HepG2 (cell line): ENCODE measurements at regions not wholly inside any gene's neighbourhood (a gene's known extent, or its start where the extent isn't known, plus 50 kb on each side); places are given as distances from the start of the nearest gene placed in this dataset.

Source experiments
- ATAC-seq: fragments of 200-7000 bp; cut with Tn5 transposase; 3 replicates; pipeline ENCODE4 v1.9.1; 2020; ENCODE audit warnings: mild to moderate bottlenecking, moderate library complexity
- BruUV-seq: library from RNA; stranded (reverse); fragments of 400-500 nt; replicated peaks from 2 replicates; lab custom pipeline; 2021; lab: Mats Ljungman, UMichigan
- CTCF ChIA-PET: fragments of 300-600 bp; formaldehyde crosslinking; extraction: SDS; loops from one replicate; lab custom pipeline; 2021; ENCODE audit warnings: low total read pairs, inconsistent platforms, low intra/inter-chr PET ratio; lab: Yijun Ruan, JAX
- POLR2A ChIA-PET: fragments of 350-600 bp; sonication (Branson Sonifier 250); formaldehyde crosslinking; loops from one replicate; lab custom pipeline; 2020; ENCODE audit warnings: antibody characterized with exemption, inconsistent platforms; lab: Yijun Ruan, JAX
- DNase-seq: peaks from one replicate; pipeline ENCODE4 v3.0.0-alpha.2; 2015; ENCODE audit warnings: low spot score
- FAIRE-seq: peaks from 3 replicates; lab custom pipeline; 2011; peaks lifted over from hg19 to GRCh38; lab: Jason Lieb, UNC
- H2AFZ ChIP-seq: one replicate; pipeline ENCODE4 v1.6.1; 2011; ENCODE audit warnings: low read length, inconsistent platforms
- H3K27ac ChIP-seq: fragments of 300-600 bp; 3 replicates; pipeline ENCODE4 v1.8.0; 2011; ENCODE audit warnings: mixed run types, mild to moderate bottlenecking, mixed read lengths, low read length, inconsistent platforms; ENCODE audit not compliant: insufficient read depth; ENCODE audit errors: extremely low read length
- H3K27me3 ChIP-seq, 2 experiments: fragments of 200-600 bp in 1 of 2; 2 replicates in 1 of 2; 3 replicates in 1 of 2; pipeline versions ENCODE4 v1.6.0 to v1.8.0; 2011; ENCODE audit warnings: low read length in 2 of 2, mild to moderate bottlenecking in 2 of 2, moderate library complexity in 2 of 2, inconsistent platforms in 1 of 2; ENCODE audit not compliant: insufficient read depth in 2 of 2, control insufficient read depth in 1 of 2
- H3K36me3 ChIP-seq, 2 experiments: fragments of 200-600 bp in 1 of 2; replicated peaks in 1 of 2; 2 replicates in 1 of 2; 3 replicates in 1 of 2; pipeline versions ENCODE4 v1.5.1 to v1.8.0; 2011; ENCODE audit warnings: low read length in 2 of 2, inconsistent platforms in 1 of 2; ENCODE audit not compliant: insufficient read depth in 2 of 2, control insufficient read depth in 1 of 2
- H3K4me1 ChIP-seq: 2 replicates; pipeline ENCODE4 v1.5.1; 2012; ENCODE audit warnings: low read length, inconsistent platforms; ENCODE audit not compliant: insufficient read depth
- H3K4me2 ChIP-seq: 2 replicates; pipeline ENCODE4 v1.6.0; 2011; ENCODE audit warnings: low read depth, low read length, inconsistent platforms
- H3K4me3 ChIP-seq, 3 experiments: fragments of 200-600 bp in 1 of 3; sonication (generic), shearing (Covaris generic) in 1 of 3; replicated peaks in 1 of 3; 2 replicates each; pipeline ENCODE4 v1.5.1; 2011 to 2016; ENCODE audit warnings: low read length in 3 of 3, inconsistent platforms in 2 of 3, low read depth in 2 of 3, mild to moderate bottlenecking in 2 of 3, control low read depth in 1 of 3, mixed read lengths in 1 of 3; ENCODE audit not compliant: insufficient read depth in 1 of 3
- H3K79me2 ChIP-seq: one replicate; pipeline ENCODE4 v1.6.1; 2011; ENCODE audit warnings: low read length, inconsistent platforms; ENCODE audit not compliant: insufficient read depth
- H3K9ac ChIP-seq: 2 replicates; pipeline ENCODE4 v1.6.0; 2011; ENCODE audit warnings: mild to moderate bottlenecking, low read depth, low read length, inconsistent platforms; ENCODE audit not compliant: insufficient read depth
- H3K9me3 ChIP-seq: 2 replicates; pipeline ENCODE4 v1.5.1; 2012; ENCODE audit warnings: mild to moderate bottlenecking, low read length
- H4K20me1 ChIP-seq: 2 replicates; pipeline ENCODE4 v1.6.0; 2011; ENCODE audit warnings: inconsistent platforms, mild to moderate bottlenecking, low read length, moderate library complexity; ENCODE audit not compliant: insufficient read depth
- ATF7 ChIP-seq, 2 experiments: fragments of 450-650 bp in 1 of 2; sonication (generic) in 1 of 2; formaldehyde crosslinking in 1 of 2; IDR thresholded peaks; 2 replicates each; pipeline versions ENCODE4 v1.4.0 to v1.6.1; 2016 to 2020; ENCODE audit warnings: antibody characterized with exemption in 1 of 2, mild to moderate bottlenecking in 1 of 2, missing genetic modification reagents in 1 of 2
- CREB1 ChIP-seq, 2 experiments: fragments of 450-650 bp in 1 of 2; IDR thresholded peaks; 2 replicates each; pipeline ENCODE4 v1.6.1; 2016 to 2017; ENCODE audit warnings: control low read depth in 1 of 2, mild to moderate bottlenecking in 1 of 2, missing compliant biosample characterization in 1 of 2, missing genetic modification characterization in 1 of 2
- ERF ChIP-seq: IDR thresholded peaks from 2 replicates; pipeline ENCODE4 v1.6.1; 2018; ENCODE audit warnings: missing biosample characterization, missing genetic modification reagents
- MIER3 ChIP-seq: IDR thresholded peaks from 2 replicates; pipeline ENCODE4 v1.6.1; 2016; ENCODE audit warnings: missing compliant biosample characterization, borderline replicate concordance
- NFYC ChIP-seq: IDR thresholded peaks from 2 replicates; pipeline ENCODE4 v1.6.1; 2016; ENCODE audit warnings: missing genetic modification reagents, missing compliant biosample characterization
- POLR2A ChIP-seq, 2 experiments: IDR thresholded peaks; 2 replicates each; pipeline ENCODE4 v1.6.1; 2011; ENCODE audit warnings: low read depth in 2 of 2, low read length in 2 of 2, mild to moderate bottlenecking in 1 of 2, moderate library complexity in 1 of 2; ENCODE audit not compliant: insufficient read depth in 1 of 2
- ZBTB42 ChIP-seq: sonication (generic); formaldehyde crosslinking; IDR thresholded peaks from 2 replicates; pipeline ENCODE4 v1.5.0; 2020; ENCODE audit warnings: mild to moderate bottlenecking, missing genetic modification reagents
- ZFP41 ChIP-seq: sonication (generic); formaldehyde crosslinking; IDR thresholded peaks from 2 replicates; pipeline ENCODE4 v1.4.0; 2020; ENCODE audit warnings: mild to moderate bottlenecking, missing genetic modification reagents, borderline replicate concordance
- WGBS: methylation state at CpG from one replicate; pipeline ENCODE4 v1.1.6; 2017; ENCODE audit warnings: low lambda C conversion rate; 5-methylcytosine and 5-hydroxymethylcytosine counted together
- in situ Hi-C: cut with HindIII; loops from 2 replicates; pipeline ENCODE4 v1.10.0; 2017; ENCODE audit warnings: low pct_unique_long_range_greater_than_20kb; ENCODE audit not compliant: extremely low pct_ligation_motif_present
- intact Hi-C: fragments of 100-400 bp; cut with micrococcal nuclease; formaldehyde crosslinking; loops from one replicate; pipeline ENCODE4 v1.10.0; 2022; ENCODE audit not compliant: unreplicated experiment

DNA sequence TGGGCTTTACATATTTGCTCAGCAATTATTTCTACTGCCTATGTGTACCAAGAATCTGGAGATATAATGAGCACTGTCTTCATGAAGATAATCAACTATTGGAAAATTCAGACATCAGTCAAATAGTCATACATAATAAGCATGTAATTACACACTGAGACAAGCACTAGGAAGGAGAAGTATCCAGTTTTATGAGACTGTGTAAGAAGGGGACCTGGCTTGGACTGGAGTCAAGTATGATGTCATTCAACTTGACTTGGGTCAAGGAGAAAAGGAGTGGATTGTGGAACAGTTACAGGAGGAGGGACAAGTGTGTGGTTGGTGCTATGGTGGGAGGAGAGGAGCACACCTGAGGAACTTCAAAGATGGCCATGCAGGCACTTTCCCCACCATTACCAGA lies 419.8 kb upstream of the TRIB2 start:
- Histone ChIP-seq H3K27ac (no peak overlapping the region), H4K20me1 (no peaks in the 10 kb centered on the region), H3K4me1 (no peaks in the 10 kb centered on the region), H3K4me2 (no peak overlapping the region), H3K4me3 (no peak overlapping the region), H3K9me3 (no peaks in the 10 kb centered on the region), H3K36me3 (no peaks in the 10 kb centered on the region), H3K9ac (no peak overlapping the region), H2AFZ (no peak overlapping the region), H3K27me3 (no peaks in the 10 kb centered on the region), H3K79me2 (no peaks in the 10 kb centered on the region)
- DNase-seq (no peak), FAIRE-seq (no peak), ATAC-seq (no peak)
- in situ Hi-C loops: no loop called here
- CTCF ChIA-PET: no interaction called here
- TF ChIP-seq CREB1 (IDR thresholded peaks at IDR 0.05) (0 out of 2 replicates have a peak, but pooled peaks have one; percentile 24), CREB1 (CRISPR knock-in tag; IDR thresholded peaks at IDR 0.05) (no peak), ZBTB42 (CRISPR knock-in tag) (no peak), ATF7 (IDR thresholded peaks at IDR 0.05) (peak; percentile 86), ATF7 (CRISPR knock-in tag; IDR thresholded peaks at IDR 0.05) (no peak)
- BruUV-seq: no TSS peak
- intact Hi-C loops: no loop called here
- POLR2A ChIA-PET: no interaction called here

DNA sequence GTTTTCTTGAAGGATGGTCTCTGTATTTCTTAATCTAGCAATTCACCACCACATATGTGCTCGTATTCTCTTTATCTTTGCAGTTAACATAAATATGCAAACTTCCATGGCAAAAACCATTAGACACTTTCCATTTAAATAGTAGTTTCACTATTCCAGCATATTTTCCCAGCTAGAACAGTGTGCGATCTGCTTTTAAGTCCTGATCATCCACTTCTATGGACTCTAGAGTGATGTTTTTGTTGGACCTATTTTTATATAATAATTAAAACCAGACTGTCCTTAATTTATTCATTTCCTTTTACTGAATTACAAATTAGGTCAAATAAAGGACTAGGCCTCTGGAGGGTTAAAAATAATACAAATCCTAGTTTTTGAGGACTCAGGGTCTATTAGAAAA lies 418.4 kb upstream of the TRIB2 start:
- no TSS peak for BruUV-seq
- H3K4me2 ChIP-seq: no peak overlapping the region
- ChIA-PET CTCF (no interaction called here), POLR2A (no interaction called here)
- no peak overlapping the region for H2AFZ ChIP-seq
- no peak overlapping the region for H3K4me3 ChIP-seq
- TF ChIP-seq ERF (CRISPR knock-in tag): no peak
- no peak for TF ChIP-seq MIER3 (CRISPR knock-in tag)
- no peak for TF ChIP-seq POLR2A (IDR thresholded peaks at IDR 0.05; ENCODE audit: insufficient read depth in 1 of 2, low read depth in 2 of 2, low read length in 2 of 2)
- TF ChIP-seq ZFP41 (CRISPR knock-in tag): no peak
- no peak for TF ChIP-seq NFYC
- TF ChIP-seq, all 625 proteins: peak for 0
- H3K27ac ChIP-seq: no peak overlapping the region
- no peaks in the 10 kb centered on the region for H3K79me2 ChIP-seq
- H3K27me3 ChIP-seq: no peaks in the 10 kb centered on the region
- H3K36me3 ChIP-seq: no peaks in the 10 kb centered on the region
- WGBS: 22% methylated on average over 2 of the region's 2 CpGs
- no peak for DNase-seq
- H3K9me3 ChIP-seq: no peaks in the 10 kb centered on the region
- in situ Hi-C loops (no loop called here), intact Hi-C loops (no loop called here)
- H3K4me1 ChIP-seq: no peaks in the 10 kb centered on the region
- no peak for ATAC-seq
- H3K9ac ChIP-seq: no peak overlapping the region
- FAIRE-seq: no peak
- no peaks in the 10 kb centered on the region for H4K20me1 ChIP-seq
